ENCODE measurements at regions not wholly inside any gene's neighbourhood (a gene's known extent, or its start where the extent isn't known, plus 50 kb on each side); places are given as distances from the start of the nearest gene placed in this dataset.

DNA sequence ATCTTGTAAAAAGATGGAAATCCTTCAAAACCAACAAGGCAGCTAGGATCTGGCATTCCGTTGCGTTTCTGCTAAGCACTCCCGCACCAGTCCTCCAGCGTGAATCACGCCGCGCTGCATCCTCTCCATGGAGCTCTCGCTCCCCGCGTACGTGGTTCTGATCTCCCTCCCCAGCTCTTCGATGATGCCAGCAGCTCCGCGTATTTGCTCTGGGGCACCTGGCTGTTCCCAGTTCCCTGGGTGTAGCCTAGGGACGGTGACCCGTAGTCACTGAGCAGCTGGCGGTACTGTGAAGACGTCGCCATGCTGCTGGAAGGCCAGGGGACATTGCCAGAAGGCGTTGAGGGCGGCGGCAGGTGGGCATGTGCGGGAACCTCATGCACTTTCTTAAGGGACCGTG is 407.5 kb downstream of the RNF144A start:
- TF ChIP-seq POLR2AphosphoS5 (IDR thresholded peaks at IDR 0.05; ENCODE audit: low read depth, low read length) (no peak), POLR2A (IDR thresholded peaks at IDR 0.05; ENCODE audit: low read depth, low read length) (no peak), PAX5 (IDR thresholded peaks at IDR 0.05; ENCODE audit: insufficient read depth, low read length, severe bottlenecking) (no peak), TAF1 (IDR thresholded peaks at IDR 0.05; ENCODE audit: low read depth, low read length) (no peak), SPI1 (IDR thresholded peaks at IDR 0.05; ENCODE audit: low read depth, low read length) (no peak)

Data from GM12891 (cell line).